ACC112 (cell line): ENCODE measurements at regions not wholly inside any gene's neighbourhood (a gene's known extent, or its start where the extent isn't known, plus 50 kb on each side); places are given as distances from the start of the nearest gene placed in this dataset.

Experiments used
- H2AFZ ChIP-seq: fragments of 200-600 bp; sonication (generic); one replicate; pipeline ENCODE4 v1.6.0; 2017; ENCODE audit warnings: antibody characterized with exemption, low read length; ENCODE audit not compliant: unreplicated experiment
- H3K27ac ChIP-seq: fragments of 200-600 bp; sonication (generic); 2 replicates; pipeline ENCODE4 v1.5.1; 2014; ENCODE audit warnings: low read depth, mild to moderate bottlenecking, antibody characterized with exemption, low read length, moderate library complexity
- H3K27me3 ChIP-seq: fragments of 200-600 bp; sonication (generic); 2 replicates; pipeline ENCODE4 v1.6.1; 2014; ENCODE audit warnings: mild to moderate bottlenecking, antibody characterized with exemption, low read length, moderate library complexity, mixed read lengths; ENCODE audit not compliant: insufficient read depth
- H3K36me3 ChIP-seq: fragments of 200-600 bp; sonication (generic); 2 replicates; pipeline ENCODE4 v1.6.1; 2016; ENCODE audit warnings: mild to moderate bottlenecking, antibody characterized with exemption, low read length, moderate library complexity, mixed read lengths; ENCODE audit not compliant: insufficient read depth
- H3K4me1 ChIP-seq: fragments of 200-600 bp; sonication (generic); one replicate; pipeline ENCODE4 v1.6.1; 2016; ENCODE audit warnings: low read length, mixed read lengths; ENCODE audit not compliant: insufficient read depth, unreplicated experiment, control insufficient read depth
- H3K4me3 ChIP-seq: fragments of 200-600 bp; sonication (generic); 2 replicates; pipeline ENCODE4 v1.5.1; 2014; ENCODE audit warnings: mild to moderate bottlenecking, low read depth, low read length
- H3K79me2 ChIP-seq: fragments of 200-600 bp; sonication (generic); one replicate; pipeline ENCODE4 v1.6.0; 2016; ENCODE audit warnings: low read length; ENCODE audit not compliant: control insufficient read depth, unreplicated experiment, insufficient read depth

GRCh38 chr4:185911556-185912064 is 99.6 kb upstream of the SORBS2 start:
- Histone ChIP-seq H3K4me1 (peaks cover 17% of the 10 kb centered on the region), H2AFZ (no peak overlapping the region), H3K79me2 (no peaks in the 10 kb centered on the region)

GRCh38 chr4:185912779-185913178 is 100.8 kb upstream of the SORBS2 start:
- H3K4me1 ChIP-seq, result peaks cover 17% of the 10 kb centered on the region
- no peaks in the 10 kb centered on the region for H3K27me3 ChIP-seq
- H3K36me3 ChIP-seq, result no peaks in the 10 kb centered on the region
- no peak overlapping the region for H2AFZ ChIP-seq
- no peak overlapping the region for H3K4me3 ChIP-seq
- H3K27ac ChIP-seq, result no peak overlapping the region
- H3K79me2 ChIP-seq, result no peaks in the 10 kb centered on the region

More at GRCh38 chr4:185911556-185912064, 99.6 kb upstream of the SORBS2 start:
- Histone ChIP-seq H3K27me3 (no peaks in the 10 kb centered on the region), H3K36me3 (no peaks in the 10 kb centered on the region), H3K4me3 (no peak overlapping the region), H3K27ac (no peak overlapping the region)

GRCh38 chr4:185914583-185915199 is 102.7 kb upstream of the SORBS2 start:
- H3K27me3 ChIP-seq, result no peaks in the 10 kb centered on the region
- no peak overlapping the region for H3K4me3 ChIP-seq
- no peaks in the 10 kb centered on the region for H3K79me2 ChIP-seq
- no peak overlapping the region for H3K27ac ChIP-seq
- peaks cover 17% of the 10 kb centered on the region for H3K4me1 ChIP-seq
- H2AFZ ChIP-seq, result no peak overlapping the region
- H3K36me3 ChIP-seq, result no peaks in the 10 kb centered on the region

- Histone ChIP-seq H3K27ac (no peak overlapping the region), H2AFZ (no peak overlapping the region), H3K79me2 (no peaks in the 10 kb centered on the region), H3K4me3 (no peak overlapping the region), H3K36me3 (no peaks in the 10 kb centered on the region), H3K4me1 (peaks cover 17% of the 10 kb centered on the region), H3K27me3 (no peaks in the 10 kb centered on the region)
Measured at GRCh38 chr4:185915271-185915670, 103.3 kb upstream of the SORBS2 start.

GRCh38 chr4:185915817-185916216 is 103.8 kb upstream of the SORBS2 start:
- no peak overlapping the region for H3K27ac ChIP-seq

GRCh38 chr4:185916231-185916630 is 104.2 kb upstream of the SORBS2 start:
- H3K4me3 ChIP-seq, result no peak overlapping the region
- no peak overlapping the region for H2AFZ ChIP-seq
- H3K4me1 ChIP-seq, result peaks cover 17% of the 10 kb centered on the region
- no peaks in the 10 kb centered on the region for H3K36me3 ChIP-seq
- no peaks in the 10 kb centered on the region for H3K79me2 ChIP-seq
- no peak overlapping the region for H3K27ac ChIP-seq
- H3K27me3 ChIP-seq, result no peaks in the 10 kb centered on the region

More at GRCh38 chr4:185915817-185916216, 103.8 kb upstream of the SORBS2 start:
- Histone ChIP-seq H3K4me3 (no peak overlapping the region), H3K79me2 (no peaks in the 10 kb centered on the region), H3K4me1 (peaks cover 17% of the 10 kb centered on the region), H3K36me3 (no peaks in the 10 kb centered on the region), H2AFZ (no peak overlapping the region), H3K27me3 (no peaks in the 10 kb centered on the region)

- Histone ChIP-seq H3K36me3 (no peaks in the 10 kb centered on the region), H2AFZ (no peak overlapping the region), H3K4me1 (peaks cover 14% of the 10 kb centered on the region), H3K79me2 (no peaks in the 10 kb centered on the region), H3K27ac (no peak overlapping the region), H3K4me3 (no peak overlapping the region), H3K27me3 (no peaks in the 10 kb centered on the region)
Measured at GRCh38 chr4:185916683-185917082, 104.7 kb upstream of the SORBS2 start.

- Histone ChIP-seq H3K4me1 (no peaks in the 10 kb centered on the region), H3K4me3 (no peak overlapping the region), H3K36me3 (no peaks in the 10 kb centered on the region), H3K79me2 (no peaks in the 10 kb centered on the region), H2AFZ (no peak overlapping the region), H3K27me3 (no peaks in the 10 kb centered on the region), H3K27ac (no peak overlapping the region)
Measured at GRCh38 chr4:185919107-185919506, 107.1 kb upstream of the SORBS2 start.

- Histone ChIP-seq H3K27me3 (no peaks in the 10 kb centered on the region), H3K4me1 (no peaks in the 10 kb centered on the region), H3K4me3 (no peak overlapping the region), H3K79me2 (no peaks in the 10 kb centered on the region), H2AFZ (no peak overlapping the region), H3K27ac (no peak overlapping the region), H3K36me3 (no peaks in the 10 kb centered on the region)
Measured at GRCh38 chr4:185920171-185920570, 108.2 kb upstream of the SORBS2 start.

GRCh38 chr4:185920691-185921260 is 108.8 kb upstream of the SORBS2 start:
- H3K27me3 ChIP-seq, result no peaks in the 10 kb centered on the region
- no peaks in the 10 kb centered on the region for H3K4me1 ChIP-seq
- H2AFZ ChIP-seq, result no peak overlapping the region
- H3K79me2 ChIP-seq, result no peaks in the 10 kb centered on the region
- no peaks in the 10 kb centered on the region for H3K36me3 ChIP-seq
- H3K4me3 ChIP-seq, result no peak overlapping the region
- H3K27ac ChIP-seq, result no peak overlapping the region
